NCI-H2107 treated with DMSO at 0.1 percent for 48 hours (cell line): ENCODE measurements at regions not wholly inside any gene's neighbourhood (a gene's known extent, or its start where the extent isn't known, plus 50 kb on each side); places are given as distances from the start of the nearest gene placed in this dataset.

Experiments used
- DNase-seq: peaks from one replicate; lab custom pipeline; 2025; ENCODE audit not compliant: unreplicated experiment; lab: John Stamatoyannopoulos, UW

DNA sequence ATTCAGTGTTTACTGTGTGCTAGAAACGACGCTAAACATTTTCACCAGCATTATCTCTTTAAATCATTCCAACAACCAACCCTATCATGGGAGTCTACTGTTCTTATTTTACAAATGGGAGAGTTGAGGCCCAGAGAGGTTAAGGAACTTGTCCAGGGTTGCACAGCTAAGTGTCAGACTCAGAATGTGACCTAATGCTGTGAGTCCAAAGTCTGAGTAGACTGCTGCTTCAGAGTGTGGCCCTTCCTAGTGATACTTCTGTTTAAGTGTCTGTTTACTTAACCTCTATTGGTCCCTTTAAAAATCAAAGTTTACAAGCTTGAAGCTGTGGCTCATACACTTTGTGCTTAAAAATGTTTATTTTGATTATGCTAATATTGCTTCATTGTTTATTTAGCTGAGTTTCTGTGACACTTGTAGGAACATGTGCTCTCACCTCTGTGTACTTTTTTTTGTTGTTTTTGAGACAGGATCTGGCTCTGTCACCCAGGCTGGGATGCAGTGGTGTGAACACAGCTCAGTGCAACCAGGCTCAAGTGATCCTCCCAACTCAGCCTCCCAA is 84.4 kb upstream of the SYPL1 start:
- no peak for DNase-seq

DNA sequence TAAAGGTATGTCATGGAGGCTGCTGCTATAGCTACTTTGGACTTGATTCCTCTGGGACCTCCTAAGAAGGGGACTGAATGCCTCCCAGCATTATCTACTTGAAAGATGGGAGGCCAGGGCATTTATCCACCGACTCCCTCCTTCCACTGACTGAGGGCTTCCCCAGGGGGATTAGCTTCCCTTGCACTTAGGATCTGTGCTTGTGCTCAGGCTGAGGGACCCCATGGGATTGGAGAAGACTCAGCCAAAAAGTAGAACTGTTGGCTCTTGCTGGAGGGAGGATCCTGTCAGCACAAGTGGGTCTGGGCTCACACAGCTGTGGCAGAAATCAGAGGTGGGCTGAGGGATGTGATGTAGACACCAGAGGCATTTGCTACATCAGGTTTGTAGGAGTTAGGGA is 81.5 kb upstream of the SYPL1 start:
- DNase-seq = no peak

DNA sequence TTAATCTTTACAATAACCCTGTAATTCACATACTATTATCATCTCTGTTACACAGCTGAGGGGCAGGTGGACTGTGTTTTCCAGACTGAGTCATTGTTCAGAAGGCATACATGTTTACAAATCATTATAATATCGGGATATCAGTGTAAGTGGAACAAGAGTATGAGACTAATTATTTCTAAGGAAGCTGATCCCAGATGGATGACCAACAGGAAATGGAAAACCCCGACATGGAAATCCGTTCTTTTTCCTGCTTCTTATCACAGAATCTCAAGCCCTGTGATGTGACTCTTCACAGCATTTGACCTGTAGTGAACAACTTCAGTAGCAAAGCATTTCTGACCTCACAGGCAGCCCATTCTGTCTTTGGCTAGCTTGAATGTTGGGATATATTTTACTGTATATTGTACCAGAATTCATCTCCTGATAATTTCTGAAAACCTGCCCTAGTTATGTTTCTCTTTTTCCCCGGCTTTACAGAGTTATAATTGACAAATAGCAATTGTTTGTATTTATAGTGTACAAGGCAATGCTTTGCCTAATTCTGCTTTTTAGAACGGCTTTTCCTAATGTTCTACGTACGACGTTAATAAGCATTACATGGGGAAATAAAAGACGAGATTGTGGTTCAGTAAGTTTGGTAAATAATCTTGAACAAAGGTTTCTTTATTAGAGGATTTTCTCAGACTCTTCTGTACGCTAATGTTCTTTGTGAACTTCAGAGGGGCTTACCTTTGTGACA is 78.6 kb upstream of the SYPL1 start:
- no peak for DNase-seq

DNA sequence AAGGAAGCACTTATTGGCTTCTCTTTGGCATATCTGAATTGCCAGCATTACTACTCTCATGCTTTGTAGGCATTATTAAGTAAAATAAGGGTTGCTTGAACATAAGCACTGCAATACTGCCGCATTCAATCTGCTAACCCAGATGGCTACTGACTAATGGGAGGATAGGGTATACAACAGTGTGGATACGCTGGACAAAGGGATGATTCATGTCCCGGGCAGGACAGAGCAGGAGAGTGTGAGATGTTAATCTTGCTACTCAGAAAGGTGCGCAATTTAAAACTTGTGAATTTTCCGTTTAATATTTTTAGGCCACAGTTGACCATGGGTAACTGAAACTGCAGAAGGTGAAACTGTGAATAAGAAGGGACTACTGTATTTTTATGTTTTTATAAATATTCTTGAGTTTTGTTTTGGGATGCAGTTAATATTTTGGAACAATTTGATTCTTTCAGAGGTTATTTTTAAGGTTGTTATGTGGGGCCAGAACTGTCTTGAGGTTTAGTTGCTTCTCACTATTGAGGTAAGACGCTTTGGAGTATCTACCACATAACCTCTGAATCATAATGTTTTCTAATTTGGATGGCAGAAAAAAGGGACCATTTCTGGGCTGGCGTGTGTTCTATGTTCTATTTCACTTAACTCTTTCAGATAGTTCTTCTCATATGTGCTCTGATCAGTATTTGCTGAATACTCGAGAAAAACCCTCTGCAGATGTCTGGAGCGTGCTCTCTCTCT is 75.7 kb upstream of the SYPL1 start:
- DNase-seq = no peak

DNA sequence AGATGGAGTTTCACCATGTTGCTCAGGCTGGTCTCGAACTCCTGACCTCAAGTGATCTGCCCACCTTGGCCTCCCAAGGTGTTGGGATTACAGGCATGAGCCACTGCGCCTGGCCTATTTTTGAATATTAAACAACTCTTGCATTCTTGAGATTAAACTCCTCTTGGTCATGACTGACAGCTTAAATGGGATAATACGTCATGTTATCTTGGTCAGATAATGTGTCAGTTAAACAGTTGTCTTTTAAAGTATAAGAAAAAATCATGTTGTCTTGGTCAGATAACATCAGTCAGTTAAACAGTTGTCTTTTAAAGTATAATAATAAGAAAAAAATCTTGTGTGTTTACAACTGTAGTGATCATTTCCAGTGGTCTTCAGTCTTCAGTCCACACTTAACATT is 73.6 kb upstream of the SYPL1 start:
- no peak for DNase-seq

DNA sequence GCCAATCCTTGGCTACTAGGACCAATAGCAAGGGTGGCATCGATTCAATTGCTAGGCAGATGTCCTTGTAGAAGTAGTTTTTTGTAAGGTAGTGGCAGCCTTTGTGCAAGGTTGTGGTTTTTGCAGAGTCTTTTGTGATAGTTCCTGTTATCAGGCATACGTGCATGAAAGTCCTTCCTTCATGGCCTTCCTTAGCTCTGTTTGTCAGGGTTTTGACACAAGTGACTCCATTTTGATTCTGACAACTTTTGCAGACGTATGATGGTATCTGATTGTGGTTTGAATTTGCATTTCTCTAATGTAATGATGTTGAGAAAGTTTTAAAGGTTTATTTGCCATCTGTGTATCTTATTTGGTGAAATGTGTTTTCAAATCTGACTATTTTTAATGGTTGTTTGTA is 71.8 kb upstream of the SYPL1 start:
- no peak for DNase-seq

DNA sequence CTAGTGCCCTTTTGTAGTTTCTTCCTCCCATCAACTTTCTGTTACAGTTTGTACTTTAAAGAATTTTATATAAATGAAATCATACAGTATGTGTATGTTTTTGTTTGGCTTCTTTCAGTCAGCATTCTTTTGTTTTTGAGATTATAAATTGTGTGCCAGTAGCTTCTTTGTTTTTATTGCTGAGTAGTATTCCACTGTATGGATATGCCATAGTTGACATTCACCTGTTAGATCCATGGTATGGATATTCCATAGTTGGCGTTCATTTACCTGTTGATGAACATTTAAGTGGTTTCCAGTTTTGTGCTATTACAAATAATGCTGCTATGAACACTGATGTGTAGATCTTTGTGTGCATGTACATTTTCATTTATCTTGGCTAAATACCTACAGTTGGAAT is 70.8 kb upstream of the SYPL1 start:
- DNase-seq = no peak

DNA sequence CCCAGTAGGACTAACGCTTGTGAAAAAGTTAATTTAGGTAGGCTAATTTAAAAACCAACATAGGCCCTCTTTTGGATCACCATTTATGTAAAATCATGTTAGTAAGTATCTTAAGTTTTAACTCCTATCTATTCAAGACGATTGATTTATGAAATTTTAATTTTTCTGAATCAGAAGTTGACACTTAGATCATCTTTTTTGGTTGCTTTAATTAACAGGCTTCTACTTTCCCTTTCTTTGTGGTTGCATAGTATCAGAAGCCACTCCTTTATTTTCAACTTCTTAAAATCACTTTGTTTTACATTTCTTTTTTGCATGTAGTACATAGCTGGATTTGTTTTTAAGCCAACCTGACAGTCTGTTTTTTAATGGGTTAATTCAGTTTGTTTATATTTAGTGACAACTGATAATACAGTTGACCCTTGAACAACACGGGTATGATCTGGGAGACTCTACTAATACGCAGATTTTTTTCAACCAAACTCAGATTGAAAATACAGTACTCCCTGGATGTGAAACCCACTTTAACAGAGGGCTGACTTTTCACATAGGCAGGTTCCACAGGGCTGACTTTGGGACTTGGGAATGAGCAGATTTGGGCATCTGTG is 69.7 kb upstream of the SYPL1 start:
- DNase-seq = no peak

DNA sequence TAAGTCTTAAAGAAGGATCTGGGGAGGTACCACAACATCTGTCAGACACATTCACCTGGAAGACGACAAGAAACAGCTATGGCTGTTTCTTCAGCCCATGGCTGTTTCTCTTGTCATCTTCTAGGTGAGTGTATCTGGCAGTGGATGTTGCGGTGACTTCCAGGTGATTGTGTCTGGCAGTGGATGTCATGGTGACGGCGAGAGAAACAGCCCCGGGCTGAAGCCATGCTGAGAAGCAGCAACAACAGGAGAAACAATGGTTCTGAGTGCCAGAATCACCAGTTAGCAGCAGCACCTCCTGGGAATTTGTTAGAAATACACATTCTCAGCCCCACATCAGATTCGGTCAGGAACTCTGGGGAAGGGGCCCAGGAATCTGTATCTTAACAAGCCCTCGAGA is 68.6 kb upstream of the SYPL1 start:
- no peak for DNase-seq

DNA sequence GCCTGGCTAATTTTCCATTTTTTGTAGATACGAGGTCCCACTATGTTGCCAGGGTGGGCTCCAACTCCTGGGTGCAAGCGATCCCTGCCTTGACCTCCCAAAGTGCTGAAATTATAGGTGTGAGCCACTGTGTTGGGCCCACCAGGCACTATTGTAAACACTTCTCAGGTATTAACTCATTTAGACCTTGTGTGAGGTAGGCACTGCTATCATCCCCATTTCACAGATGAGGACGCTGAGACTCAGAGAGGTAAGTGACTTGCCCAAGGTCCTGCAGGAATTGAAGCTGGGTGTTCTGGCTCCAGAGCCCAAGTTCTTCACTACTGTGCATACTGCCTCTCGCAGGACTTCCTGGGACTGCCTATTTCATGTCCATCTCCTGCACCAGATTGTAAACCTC is 67.1 kb upstream of the SYPL1 start:
- no peak for DNase-seq

DNA sequence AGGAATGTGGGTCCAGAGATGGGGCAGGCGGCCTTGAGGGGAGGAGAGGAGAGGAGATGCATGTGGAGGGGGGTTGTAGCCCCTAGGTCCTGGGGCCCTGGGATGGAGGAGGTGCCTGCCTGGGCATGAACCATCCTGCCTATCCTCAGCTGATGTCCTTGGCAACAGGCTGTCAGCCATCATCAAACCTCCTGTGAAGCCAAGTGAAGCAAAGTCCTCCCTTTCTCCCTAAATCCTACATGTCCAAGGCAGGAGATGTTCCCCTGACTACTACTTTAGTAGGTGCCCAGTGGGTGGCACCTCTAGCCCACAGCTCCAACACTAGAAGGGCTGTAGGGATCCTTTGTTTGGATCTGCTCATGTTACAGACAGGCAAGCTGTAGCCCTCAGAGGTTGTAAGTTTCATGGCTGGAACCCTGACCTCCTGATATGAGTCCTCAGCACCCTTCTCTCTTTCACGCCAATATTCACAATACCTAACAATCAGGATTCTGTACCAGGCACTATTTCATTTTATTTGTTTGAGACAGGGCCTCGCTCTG is 66.6 kb upstream of the SYPL1 start:
- peak; percentile 39 for DNase-seq

DNA sequence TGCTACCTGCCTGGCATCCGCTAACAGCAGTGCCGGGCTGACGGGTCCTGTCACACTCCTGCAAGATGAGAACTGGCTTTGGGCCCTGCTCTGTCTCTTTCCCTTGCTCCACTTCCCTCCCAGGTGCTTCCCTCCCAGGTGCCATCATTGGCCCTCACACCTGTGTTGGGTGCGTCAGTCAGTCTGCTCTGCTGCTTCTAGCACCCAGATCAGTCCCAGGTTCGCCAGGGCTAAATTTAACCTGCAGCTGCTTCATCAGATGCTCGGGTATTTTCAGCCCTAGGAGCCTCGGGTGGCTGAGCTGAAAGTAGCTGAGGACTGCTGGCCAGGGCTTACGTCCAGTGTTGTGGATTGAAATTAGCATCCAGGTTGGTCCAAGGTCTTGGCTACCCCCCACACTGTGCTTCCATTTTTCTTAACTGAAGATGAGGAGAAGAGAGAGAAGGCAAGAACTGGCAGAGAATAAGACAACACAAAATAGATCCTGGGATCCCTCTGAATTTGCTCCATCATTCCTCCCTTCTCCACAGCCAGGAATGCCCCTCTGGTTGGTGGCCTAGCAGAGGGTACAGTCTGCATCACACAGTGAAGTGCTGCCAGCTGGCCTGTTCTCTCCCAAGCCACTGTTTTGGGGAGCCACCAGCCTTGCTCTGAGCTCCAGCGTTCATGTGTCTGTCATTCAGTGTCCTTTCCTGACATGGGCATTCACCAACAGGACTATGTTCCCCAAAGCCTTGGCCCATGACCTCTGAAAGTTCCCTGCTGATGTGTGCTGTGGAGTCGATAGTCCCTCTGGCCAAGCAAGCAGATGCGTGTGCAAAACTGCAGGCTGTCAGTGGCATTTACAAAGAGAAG is 65.9 kb upstream of the SYPL1 start:
- no peak for DNase-seq

DNA sequence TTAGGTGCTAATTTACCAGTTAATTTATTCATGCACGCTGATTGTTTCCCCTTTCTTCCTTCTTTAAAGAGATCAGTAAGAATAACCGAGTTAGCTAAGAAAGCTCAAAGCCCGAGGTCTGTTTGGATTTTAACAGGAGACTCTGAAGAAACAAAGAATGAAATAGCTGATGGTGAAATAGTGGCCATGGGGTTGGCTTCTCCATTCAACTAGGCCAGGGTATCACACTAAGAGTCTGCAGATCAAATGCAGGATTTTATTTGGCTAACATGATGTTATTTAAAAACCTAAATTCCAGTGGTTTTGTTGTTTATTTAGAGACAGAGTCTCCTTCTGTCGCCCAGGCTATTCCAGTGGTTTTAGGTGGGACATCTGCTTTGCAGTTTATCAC is 65.2 kb upstream of the SYPL1 start:
- DNase-seq = no peak

DNA sequence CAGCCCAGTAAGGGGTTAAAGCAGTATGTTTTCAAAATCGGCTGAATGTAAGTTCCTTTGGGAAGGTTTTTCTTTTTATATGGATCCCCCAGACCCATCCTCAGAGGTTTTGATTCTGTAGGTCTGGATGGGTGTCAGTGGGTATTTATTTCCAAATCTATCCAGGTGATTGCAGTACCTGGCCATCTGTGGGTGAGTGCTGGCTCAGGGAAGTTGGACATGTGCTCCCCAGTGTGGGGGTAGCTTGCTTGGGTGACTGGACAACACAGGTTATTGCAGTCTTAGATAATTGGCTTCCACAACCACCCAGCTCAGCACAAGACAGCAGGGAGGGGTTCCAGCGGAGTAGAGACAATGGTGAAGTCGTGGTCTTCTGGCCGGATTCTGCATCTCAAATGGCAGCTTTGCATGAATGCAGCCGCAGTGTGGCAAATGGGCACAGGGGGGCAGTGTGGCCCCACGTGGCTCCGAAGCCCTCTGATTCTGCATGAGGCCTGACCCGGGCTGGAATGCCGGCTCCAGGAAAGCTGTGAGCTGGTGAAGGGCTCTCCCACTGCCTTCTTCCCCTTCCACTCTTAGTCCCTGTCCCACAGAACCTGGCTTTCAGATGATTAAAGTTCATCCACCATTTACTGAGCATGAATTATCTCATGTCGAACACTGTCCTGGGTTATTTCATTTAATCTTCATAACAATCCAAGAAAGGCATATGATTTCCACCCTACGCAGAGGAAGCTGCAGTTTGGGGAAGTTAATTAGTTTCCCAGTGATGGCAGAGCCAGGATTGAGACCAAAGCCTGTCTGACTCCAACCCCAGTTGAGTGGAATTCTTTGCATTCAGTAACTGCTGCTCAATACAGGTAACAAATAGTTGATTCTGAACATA is 64.5 kb upstream of the SYPL1 start:
- DNase-seq = peak; percentile 47

DNA sequence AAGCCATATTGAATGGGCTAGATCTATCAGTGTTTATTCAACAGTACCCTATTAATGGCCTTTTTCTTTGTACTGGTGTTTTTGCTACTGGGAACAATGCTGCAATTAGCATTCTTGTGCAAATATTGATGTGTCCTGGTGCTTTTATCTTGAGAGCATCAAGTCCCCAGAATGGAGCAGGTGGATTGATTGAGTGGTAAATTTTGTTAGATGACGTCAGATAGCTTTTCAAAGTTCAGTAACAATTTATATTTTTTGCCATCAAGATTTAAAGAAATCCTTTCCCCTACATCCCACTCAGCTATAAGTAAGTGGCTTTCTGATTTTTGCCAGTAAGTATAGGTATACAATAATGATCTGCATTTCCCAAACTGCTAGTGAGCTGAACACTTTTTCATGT is 63.4 kb upstream of the SYPL1 start:
- no peak for DNase-seq

DNA sequence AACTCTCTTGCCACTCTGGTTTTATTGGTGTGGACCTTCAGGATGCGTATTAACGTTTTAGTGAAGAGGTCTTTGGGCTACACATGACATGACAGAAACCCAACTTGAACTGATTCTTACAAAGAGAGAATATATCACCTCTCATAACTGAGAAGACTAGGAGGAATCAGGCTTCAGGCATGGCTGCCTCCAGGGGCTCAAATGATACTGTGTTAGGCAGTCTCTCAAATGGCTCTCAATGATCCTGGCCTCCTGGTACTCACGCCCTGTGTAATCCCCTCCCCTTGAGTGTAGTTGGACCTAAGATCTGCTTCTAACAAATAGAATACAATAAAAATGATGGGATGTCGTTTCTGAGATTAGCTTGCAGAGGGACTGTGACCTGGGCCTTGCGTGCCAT is 58.5 kb upstream of the SYPL1 start:
- no peak for DNase-seq

DNA sequence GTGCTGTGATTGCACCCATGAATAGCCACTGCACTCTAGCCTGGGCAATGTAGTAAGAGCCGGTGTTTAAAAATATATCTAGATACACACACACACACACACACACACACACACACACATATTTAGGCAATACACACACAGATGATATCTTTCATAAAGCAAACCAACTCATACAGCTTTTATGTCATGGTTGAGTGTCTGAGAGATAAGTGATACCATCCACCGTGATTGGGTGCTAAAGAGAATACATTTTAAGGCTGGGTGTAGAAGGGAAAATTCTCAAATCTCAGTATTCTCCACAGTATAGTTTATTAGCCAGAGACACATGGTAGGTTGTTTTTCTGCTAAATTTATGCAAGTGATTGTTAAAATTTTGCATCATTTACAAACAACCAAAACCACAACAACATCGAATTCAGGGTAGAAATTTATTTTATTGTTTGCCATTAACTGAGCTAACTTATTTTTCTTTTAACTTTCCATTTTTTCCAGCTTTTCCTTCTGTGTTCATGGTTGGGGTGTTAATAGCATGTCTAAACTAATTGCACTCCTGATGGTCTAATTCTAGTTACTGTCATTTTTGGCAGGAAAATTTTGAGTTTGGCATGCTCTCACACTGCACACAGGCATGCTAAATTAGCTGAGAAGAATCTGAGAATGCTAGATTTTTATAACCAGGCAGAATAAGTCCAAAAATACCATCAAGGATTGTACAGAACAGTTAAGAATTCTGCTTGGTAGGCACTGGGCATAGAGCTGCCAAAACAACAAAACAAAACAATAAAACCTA is 57.9 kb upstream of the SYPL1 start:
- no peak for DNase-seq

DNA sequence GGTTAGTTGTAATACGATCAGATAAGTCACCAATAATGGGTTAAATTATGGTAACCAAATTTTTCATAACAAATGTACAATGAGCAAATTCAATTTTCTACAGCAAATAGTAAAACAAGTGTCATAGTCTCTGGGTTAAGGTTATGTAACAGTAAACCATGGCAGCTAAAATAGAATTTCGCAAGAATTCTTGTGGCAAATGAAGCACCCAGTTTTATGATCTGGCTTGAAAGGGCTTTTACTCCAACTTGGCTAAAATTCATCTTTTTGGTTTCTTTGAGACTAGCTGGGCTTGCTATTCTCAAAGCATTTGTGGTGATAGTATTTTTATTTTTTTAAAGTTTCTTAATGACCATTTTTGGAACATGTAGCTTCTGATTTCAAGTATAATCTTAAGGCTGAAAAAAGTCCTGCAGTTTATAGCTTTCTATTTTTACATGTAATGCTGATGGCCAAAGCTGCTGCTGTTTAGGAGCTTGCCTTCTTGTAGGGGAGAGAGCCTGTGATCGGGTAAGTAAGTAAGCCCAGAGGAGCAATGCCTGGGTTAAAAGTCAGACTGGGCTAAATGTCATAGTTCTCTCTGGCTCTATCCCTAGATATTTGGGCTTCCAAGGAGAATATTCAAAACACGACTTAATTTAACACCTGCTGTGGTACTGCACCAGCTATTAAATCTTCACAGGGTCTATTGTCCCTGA is 55.5 kb upstream of the SYPL1 start:
- DNase-seq = no peak
